HEK293T (cell line): ENCODE measurements at regions not wholly inside any gene's neighbourhood (a gene's known extent, or its start where the extent isn't known, plus 50 kb on each side); places are given as distances from the start of the nearest gene placed in this dataset.

ENCODE experiments used
- ELF4 ChIP-seq: fragments of 450-650 bp; IDR thresholded peaks from 2 replicates; pipeline ENCODE4 v1.6.1; 2017; ENCODE audit warnings: antibody characterized with exemption
- FOXK2 ChIP-seq: fragments of 450-650 bp; IDR thresholded peaks from 2 replicates; pipeline ENCODE4 v1.6.1; 2016; ENCODE audit warnings: mild to moderate bottlenecking
- FOXM1 ChIP-seq: fragments of 450-650 bp; IDR thresholded peaks from 2 replicates; pipeline ENCODE4 v1.6.1; 2017; ENCODE audit warnings: mild to moderate bottlenecking, borderline replicate concordance
- HDGF ChIP-seq: fragments of 450-650 bp; IDR thresholded peaks from 2 replicates; pipeline ENCODE4 v1.6.1; 2017; ENCODE audit warnings: antibody characterized with exemption, borderline replicate concordance
- L3MBTL2 ChIP-seq: fragments of 450-650 bp; conservative IDR thresholded peaks from 2 replicates; pipeline ENCODE4 v1.6.1; 2016; ENCODE audit warnings: mild to moderate bottlenecking
- NFRKB ChIP-seq: fragments of 450-650 bp; IDR thresholded peaks from 2 replicates; pipeline ENCODE4 v1.6.1; 2016; ENCODE audit warnings: mild to moderate bottlenecking, moderate library complexity
- SP1 ChIP-seq: fragments of 450-650 bp; IDR thresholded peaks from 2 replicates; pipeline ENCODE4 v1.6.1; 2017
- SUZ12 ChIP-seq: fragments of 450-650 bp; IDR thresholded peaks from 2 replicates; pipeline ENCODE4 v1.6.1; 2016; ENCODE audit warnings: mild to moderate bottlenecking
- ZNF384 ChIP-seq: fragments of 450-650 bp; IDR thresholded peaks from 2 replicates; pipeline ENCODE4 v1.6.1; 2016

DNA sequence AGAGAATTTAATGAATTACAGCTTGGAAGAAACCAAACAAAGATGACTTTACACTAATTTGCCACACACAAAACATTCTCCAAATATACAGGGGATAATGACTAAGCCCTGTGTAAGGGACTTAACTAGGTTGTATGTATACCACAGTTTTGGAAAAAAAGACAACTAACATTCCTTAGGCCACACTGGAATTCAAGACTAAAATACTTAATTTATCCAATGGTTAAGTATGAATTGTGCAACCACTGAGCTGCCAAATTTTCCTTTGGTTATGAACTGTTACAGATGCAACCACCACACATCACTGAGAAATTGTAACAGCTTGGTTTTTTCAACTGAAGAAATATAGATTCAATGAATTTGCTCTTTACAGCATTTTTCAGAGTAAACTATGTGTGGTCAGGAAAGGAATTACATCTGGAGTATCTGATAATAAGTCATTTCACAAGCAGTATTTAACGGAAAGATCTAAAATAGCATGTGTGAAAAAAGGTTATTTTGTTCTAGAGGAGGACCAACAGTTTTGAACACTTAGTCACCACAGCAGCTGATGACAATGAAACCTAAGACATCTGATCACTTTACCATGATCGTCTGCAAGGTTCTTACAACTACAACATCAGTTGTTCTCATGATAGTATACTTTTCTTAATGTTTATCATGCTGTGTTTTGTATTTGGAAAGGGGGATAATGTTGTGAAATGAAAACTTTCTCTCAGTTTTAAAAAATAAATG lies 318.8 kb downstream of the BCKDHB start:
- no peak for TF ChIP-seq NFRKB
- TF ChIP-seq SP1, result no peak
- no peak for TF ChIP-seq HDGF
- TF ChIP-seq FOXM1, result no peak
- no peak for TF ChIP-seq ELF4
- TF ChIP-seq ZNF384, result no peak
- TF ChIP-seq L3MBTL2, result no peak
- TF ChIP-seq SUZ12, result no peak
- TF ChIP-seq FOXK2, result no peak
